ENCODE measurements at regions not wholly inside any gene's neighbourhood (a gene's known extent, or its start where the extent isn't known, plus 50 kb on each side); places are given as distances from the start of the nearest gene placed in this dataset.
A peak's percentile ranks its signal among the peaks of the same experiment; 100 is the strongest.

DNA sequence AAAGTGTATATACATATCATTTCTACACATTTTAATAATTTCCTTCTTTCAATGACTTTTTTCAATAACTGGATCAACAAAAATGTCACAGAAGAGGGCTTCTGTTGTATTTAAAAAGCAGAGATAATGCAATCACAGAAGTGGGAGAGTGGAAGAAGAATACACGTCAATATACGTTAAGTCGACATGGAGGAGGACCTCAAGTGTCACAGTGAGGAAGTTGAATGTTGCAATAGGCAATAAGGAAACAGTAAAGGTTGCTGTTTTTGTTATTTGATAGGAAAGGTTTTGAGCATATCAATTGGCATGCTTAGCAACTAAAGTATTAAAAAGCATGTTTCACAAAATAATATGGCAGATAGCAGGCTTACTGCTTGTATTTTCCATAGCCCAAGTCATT lies 184.0 kb upstream of the NR4A3 start:
- ChIA-PET CTCF (no interaction called here), POLR2A (no interaction called here)
- TF ChIP-seq, protein P1, sequence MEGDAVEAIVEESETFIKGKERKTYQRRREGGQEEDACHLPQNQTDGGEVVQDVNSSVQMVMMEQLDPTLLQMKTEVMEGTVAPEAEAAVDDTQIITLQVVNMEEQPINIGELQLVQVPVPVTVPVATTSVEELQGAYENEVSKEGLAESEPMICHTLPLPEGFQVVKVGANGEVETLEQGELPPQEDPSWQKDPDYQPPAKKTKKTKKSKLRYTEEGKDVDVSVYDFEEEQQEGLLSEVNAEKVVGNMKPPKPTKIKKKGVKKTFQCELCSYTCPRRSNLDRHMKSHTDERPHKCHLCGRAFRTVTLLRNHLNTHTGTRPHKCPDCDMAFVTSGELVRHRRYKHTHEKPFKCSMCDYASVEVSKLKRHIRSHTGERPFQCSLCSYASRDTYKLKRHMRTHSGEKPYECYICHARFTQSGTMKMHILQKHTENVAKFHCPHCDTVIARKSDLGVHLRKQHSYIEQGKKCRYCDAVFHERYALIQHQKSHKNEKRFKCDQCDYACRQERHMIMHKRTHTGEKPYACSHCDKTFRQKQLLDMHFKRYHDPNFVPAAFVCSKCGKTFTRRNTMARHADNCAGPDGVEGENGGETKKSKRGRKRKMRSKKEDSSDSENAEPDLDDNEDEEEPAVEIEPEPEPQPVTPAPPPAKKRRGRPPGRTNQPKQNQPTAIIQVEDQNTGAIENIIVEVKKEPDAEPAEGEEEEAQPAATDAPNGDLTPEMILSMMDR (IDR thresholded peaks at IDR 0.05; ENCODE audit: control extremely low read depth, extremely low read depth, low read depth, missing control alignments) = no peak
- no peak for DNase-seq (ENCODE audit: extremely low spot score)

DNA sequence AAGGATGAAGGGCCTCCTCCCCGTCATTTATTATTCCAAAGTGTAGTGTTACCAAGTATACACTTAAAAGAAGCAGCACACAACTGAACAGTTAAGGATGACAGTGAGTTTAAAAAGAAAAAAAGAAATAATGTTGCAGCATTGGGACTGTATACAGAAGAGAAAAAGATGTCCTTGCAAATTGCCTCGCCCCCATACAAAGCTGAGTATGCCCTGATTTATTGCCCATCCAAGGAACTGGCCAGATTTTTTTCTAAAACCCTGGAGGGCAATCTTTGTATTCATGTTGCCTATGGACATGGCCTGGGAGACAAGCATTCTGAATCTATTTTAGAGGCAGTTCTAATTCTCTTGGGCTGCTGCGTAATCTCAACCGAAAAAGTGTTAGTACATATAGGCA lies 182.7 kb upstream of the NR4A3 start:
- POLR2A ChIA-PET = no interaction called here
- TF ChIP-seq, protein P1 (IDR thresholded peaks at IDR 0.05; ENCODE audit: control extremely low read depth, extremely low read depth, low read depth, missing control alignments) = no peak
- no peak for DNase-seq (ENCODE audit: extremely low spot score)
- CTCF ChIA-PET = no interaction called here

DNA sequence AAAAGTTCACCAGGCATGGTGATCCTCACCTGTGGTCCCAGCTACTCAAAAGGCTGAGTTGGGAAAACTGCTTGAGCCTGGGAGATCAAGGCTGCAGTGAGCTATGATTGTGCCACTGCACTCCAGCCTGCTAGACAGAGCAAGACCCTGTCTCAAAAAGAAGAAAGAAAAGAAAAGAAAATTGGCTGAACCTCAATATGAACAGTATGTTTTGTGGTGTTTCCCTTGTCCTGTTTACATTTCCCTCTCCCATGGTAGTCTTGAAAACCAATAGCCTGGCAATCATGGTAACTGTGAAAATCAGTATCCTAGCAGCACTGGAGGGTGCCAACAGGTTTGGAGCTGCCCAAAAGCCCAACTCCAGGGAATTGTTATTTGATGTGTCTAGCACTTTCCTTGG lies 174.1 kb upstream of the NR4A3 start:
- TF ChIP-seq, protein P1 (IDR thresholded peaks at IDR 0.05; ENCODE audit: control extremely low read depth, extremely low read depth, low read depth, missing control alignments) = no peak
- DNase-seq (ENCODE audit: extremely low spot score) = no peak
- ChIA-PET CTCF (interaction anchor here (0.9 to 1.4 kb wide), 3 partner anchors 10 to 82 kb away, joined by 3 read pairs; no protein-coding TSS in a partner anchor), POLR2A (no interaction called here)

DNA sequence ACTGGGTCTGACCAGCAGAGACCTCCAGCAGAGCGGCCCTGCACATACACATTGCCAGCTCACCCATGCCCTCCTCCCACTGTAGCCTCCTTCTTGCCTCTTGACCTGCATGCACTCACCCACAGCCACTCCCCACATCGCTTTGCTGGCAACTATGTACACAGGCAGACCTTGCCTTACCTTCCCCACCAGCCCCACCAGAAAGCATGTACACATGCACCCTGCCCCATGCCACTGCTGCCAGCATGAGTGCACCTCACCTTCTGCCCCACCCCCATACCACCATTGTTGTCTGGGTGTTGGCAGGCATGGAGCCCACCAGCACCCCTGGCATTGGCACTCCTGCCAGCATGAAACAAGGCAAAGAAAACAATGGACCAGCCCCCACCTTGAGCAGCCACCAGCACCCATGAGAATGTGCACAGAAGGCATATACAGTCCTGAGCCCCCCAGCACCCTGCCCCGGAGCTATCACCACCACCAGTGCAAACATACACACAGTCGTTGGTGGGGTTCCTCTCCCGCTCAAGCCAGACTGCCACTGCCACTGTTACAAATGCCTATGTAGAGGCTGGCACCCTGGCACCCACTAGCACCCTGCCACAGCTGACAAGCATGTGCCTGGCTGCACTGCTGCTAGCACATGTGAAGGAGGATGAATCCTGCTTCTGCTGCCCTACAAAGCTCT lies 171.4 kb upstream of the NR4A3 start:
- ChIA-PET CTCF (interaction anchor here (0.9 kb wide), 1 partner anchor 292 kb away, joined by 3 read pairs; no protein-coding TSS in a partner anchor), POLR2A (no interaction called here)
- TF ChIP-seq, protein P1 (IDR thresholded peaks at IDR 0.05; ENCODE audit: control extremely low read depth, extremely low read depth, low read depth, missing control alignments) = no peak
- no peak for DNase-seq (ENCODE audit: extremely low spot score)

DNA sequence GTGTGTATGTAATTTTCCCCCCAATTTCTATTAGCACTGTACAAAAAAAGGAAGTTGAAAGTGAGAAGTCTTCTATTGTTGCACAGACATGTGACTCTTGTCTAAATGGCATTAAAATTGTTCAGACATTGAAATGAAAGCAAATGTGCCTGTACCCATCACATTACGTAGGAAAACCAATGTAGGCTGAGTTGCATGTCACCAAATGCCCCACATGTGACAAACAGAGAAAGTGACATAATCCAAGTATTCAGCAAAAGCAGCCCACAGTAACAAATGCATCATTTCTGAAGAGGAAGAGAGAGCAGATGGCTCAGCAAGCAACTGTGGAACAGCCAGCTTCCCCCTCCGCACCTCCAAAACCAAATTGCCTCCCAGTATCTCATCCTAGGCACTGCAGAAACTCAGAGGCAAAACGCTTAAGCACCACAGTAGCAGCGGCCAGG lies 161.5 kb upstream of the NR4A3 start:
- peak; percentile 66 for DNase-seq (ENCODE audit: extremely low spot score)
- ChIA-PET CTCF (no interaction called here), POLR2A (no interaction called here)
- TF ChIP-seq, protein P1 (IDR thresholded peaks at IDR 0.05; ENCODE audit: control extremely low read depth, extremely low read depth, low read depth, missing control alignments) = no peak

DNA sequence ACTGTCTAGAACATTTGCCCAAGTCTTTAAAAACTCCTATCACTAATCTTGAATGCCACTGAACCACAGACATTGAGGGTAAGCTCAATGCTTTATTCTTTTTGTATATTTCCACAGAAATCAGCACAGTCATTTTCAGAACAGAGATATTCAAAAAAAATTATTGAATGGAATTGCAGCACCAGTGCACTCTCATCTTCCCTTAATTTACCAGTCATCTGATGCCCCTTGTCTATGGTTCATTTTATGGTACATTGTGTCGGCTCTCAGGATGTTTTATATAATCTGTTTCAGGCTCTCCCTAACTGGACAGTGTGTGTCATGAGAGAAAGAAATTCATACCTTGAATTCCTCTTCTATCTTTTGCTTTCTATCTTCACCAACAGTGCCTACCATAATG lies 158.4 kb upstream of the NR4A3 start:
- DNase-seq (ENCODE audit: extremely low spot score) = no peak
- ChIA-PET POLR2A (no interaction called here), CTCF (interaction anchor here (1.1 kb wide), 1 partner anchor 45 kb away, joined by 3 read pairs; no protein-coding TSS in a partner anchor)
- TF ChIP-seq, protein P1 (IDR thresholded peaks at IDR 0.05; ENCODE audit: control extremely low read depth, extremely low read depth, low read depth, missing control alignments) = no peak
